NCI-H2227 (cell line): ENCODE measurements at regions not wholly inside any gene's neighbourhood (a gene's known extent, or its start where the extent isn't known, plus 50 kb on each side); places are given as distances from the start of the nearest gene placed in this dataset.
"Not testable (repeated sequence)": the region's sequence is repeated elsewhere in the genome, so short reads cannot be mapped to it uniquely, and the experiment has no call there.

Source experiments
- DNase-seq: peaks from one replicate; lab custom pipeline; 2025; ENCODE audit not compliant: unreplicated experiment; lab: John Stamatoyannopoulos, UW

DNA sequence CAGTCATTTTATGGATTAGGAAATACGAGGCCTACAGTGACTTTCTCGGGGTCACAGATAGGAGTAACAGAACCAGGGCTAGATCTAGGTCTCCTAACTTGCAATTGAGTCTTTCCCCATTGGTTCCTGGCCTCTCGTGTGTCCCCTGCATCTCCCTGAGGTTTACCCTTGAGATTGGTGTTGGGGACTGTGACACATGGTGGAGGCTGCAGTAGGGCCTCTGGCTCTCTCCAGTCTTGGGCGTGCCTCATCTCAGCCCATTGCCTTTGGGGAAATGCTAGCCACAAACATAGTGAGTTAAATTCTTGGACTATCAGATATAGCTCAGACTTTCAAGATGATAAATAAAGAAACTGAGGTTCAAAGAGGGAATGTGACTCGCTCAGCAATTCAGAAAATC lies 212.1 kb downstream of the KCNRG start:
- no peak for DNase-seq

DNA sequence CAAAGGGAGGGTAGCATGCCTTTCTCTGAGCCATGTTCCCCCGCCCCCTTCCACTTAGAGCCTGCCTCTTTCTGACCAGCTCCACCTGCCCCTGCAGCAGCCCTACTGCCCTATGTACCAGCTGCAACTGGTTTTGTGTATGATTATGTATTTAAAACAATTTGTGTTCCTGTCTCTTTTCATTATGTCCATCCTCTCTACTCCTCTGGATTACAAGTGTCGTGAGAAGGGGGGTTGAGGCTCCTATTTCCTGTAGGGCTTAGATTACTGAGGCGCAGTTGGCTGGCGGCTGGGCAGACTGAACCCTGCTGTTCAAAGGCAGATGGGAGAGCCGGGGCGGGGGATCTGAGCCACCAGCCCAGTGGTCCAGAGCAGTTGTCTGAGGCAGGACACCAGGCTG lies 213.3 kb downstream of the KCNRG start:
- DNase-seq: peak; percentile 61

DNA sequence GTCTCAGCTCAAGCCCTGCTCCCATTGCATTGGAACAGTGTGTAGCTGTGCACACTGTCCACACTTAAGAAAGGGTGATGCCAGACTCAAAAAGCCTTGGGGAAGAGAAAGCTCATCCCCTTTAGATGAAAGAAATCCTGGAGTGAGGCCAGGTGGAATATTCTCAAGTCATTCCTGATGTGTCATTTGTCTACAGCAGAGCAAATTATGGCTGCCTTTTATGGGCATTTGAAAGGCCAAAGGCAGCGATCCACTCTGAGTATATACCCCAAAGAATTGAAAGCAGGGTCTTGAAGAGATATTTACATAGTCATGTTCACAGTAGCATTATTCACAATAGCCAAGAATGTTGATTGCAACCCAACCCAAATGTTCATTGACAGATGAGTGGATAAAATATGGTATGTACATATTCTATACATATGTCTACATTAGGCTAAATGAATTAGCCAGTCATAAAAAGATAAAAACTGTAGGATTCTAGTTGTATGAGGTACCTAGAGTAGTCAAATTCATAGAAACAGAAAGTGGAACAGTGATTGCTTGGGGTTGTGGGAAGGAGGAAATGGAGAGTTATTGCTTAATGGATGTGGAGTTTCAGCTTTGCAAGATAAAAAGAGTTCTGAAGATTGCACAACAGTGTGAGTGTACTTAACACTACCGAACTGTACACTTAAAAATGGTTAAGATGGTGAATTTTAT lies 214.9 kb downstream of the KCNRG start:
- no peak for DNase-seq

DNA sequence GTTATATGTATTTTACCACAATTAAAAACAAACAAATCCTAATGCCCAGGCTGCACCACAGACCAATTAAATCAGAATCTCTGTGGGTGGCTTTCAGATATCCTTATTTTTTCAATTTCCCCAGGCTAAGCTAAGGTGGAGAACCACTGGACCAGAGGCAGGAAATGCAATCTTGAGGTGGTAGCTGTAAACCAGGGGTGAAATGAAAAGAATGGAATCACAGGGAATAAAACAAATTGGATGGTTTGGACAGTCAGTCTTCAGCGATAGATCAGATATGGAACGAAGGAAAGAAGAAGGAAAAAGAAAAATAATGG lies 215.4 kb downstream of the KCNRG start:
- no peak for DNase-seq

DNA sequence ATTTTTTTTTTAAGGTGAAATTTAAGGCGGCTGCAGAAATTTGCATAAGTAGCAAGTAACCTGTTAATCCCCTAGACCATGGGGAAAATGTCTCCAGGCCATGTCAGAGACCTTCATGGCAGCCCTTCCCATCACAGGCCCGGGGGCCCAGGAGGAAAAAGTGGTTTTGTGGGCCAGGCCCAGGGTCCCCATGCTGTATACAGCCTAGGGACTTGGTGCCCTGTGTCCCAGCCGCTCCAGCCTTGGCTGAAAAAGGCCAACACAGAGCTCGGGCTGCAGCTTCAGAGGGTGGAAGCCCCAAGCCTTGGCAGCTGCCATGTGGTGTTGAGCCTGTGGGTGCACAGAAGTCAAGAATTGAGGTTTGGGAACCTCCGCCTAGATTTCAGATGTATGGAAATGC lies 218.3 kb downstream of the KCNRG start:
- DNase-seq: not testable (repeated sequence)

DNA sequence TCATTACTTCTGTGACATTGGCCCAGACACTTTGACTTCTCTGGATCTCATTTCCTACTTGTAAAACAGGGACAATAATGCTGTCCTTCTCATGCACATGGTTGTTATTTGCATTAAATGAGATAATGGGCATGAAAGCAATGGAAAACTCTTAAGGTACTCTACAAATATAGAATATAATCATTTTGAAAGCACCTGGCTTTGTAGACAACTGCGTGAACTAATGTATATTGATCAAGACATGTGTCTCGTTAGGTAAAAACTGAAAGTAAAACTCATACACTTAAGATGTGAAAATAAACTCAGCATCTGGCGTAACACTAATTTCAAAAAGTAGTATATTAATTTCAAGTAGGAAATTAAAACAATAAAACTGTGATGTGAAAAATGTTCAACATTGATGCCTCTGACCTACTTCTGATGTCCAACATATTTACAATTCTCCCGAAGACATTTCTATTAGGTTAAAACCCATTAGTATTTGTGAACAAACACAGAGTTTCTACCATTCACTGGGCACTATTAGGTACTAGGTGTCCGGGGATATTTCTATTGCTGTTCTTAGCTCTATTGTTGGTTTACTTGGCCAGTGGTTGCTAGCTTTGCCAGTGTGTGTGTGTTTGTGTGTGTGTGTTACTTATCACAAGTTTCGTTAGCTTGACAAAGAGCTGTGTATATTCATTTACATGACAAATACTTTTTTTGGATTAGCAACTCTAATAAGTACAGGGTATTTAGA lies 220.5 kb downstream of the KCNRG start:
- no peak for DNase-seq

DNA sequence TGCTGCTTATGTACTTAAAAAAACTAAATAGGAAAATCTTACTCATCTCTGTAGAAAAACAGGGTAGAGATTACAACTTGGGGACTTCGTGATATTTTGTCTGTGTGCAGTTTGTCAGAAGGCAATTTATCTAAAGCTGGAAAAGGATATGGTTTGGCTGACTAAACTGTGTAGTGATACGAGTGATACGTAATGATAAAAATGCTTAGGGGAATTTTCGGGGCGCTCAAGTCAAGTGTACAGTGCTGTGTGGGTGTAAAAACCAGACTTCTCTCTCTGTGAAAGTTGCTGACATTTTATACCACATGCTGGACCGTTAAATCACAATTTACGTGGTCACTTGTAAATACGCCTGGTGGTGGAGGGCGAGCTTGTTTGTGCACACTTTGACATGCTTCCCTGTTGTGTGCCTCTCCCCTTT lies 221.7 kb downstream of the KCNRG start:
- DNase-seq: no peak

DNA sequence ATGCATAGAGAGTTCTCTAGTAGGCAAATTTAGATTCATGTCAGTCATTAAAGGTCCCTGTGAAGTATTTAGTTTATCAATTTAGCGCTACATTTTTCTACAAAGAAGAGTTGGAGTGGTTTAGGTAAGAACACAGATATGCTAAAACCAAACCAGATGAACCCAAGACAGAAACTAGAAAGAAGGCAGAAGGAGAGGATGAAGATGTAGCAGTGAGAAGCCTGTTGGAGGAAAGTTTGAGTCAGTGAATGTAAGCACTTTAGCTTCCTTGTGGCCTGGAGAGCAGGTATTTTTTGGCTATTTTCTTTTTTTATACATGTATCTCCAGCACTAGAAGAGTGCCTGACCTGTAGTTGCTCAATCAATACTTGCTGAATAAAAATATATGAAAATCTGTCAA lies 223.7 kb downstream of the KCNRG start:
- no peak for DNase-seq

DNA sequence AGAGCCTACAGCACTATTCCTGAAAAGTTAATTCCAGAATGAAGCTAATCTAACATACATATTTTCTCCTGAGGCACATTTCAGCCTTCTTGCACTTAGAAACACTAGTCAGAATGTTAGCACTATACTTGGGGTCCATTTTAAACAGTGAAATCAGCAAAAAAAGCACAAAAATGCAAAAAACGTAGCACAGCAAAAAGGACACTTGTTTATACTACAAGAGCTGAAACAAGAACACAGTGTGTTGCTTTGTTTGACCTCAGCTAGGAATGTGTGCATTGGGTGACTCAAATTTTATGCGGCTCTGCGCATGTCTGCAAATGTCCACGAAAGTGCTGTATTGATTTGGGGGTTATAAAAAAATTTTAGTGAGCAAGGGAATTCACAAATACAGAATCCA lies 226.2 kb downstream of the KCNRG start:
- DNase-seq: no peak

DNA sequence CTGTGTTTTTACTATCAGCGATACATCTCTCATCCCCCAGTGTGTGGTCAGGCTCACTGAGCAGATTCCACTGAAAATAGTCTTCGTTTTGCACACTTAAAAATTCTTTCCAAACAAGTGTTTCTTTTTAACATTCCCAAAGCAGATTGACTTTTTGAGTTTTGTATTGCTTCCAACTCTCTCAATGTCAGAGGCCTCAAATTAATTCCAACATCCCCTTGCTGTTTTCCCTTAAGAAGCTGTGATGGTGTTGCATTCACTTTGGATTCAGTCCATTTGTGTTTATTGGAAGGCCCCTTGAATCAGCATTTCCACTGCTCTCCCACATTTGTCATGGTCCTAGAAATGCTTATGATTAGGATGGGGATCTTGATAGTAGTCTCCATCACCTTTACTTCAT lies 228.7 kb downstream of the KCNRG start:
- DNase-seq: no peak

DNA sequence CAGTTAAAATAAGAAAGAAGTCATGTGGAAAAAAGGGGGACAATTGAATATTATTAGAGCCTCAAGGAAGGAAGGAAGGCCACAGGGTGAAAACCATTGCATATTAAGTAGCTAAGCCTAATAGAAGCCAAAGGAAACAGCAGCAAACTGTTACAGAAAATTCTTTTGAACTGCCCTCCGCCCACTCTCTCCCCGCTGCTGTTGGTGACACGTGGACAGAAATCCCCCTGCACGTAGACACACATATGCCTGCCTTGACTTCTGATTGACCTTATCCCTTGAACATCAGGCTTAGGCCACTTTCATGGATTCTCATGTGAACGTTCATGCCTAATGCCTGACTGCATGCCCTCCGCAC lies 229.1 kb downstream of the KCNRG start:
- no peak for DNase-seq

DNA sequence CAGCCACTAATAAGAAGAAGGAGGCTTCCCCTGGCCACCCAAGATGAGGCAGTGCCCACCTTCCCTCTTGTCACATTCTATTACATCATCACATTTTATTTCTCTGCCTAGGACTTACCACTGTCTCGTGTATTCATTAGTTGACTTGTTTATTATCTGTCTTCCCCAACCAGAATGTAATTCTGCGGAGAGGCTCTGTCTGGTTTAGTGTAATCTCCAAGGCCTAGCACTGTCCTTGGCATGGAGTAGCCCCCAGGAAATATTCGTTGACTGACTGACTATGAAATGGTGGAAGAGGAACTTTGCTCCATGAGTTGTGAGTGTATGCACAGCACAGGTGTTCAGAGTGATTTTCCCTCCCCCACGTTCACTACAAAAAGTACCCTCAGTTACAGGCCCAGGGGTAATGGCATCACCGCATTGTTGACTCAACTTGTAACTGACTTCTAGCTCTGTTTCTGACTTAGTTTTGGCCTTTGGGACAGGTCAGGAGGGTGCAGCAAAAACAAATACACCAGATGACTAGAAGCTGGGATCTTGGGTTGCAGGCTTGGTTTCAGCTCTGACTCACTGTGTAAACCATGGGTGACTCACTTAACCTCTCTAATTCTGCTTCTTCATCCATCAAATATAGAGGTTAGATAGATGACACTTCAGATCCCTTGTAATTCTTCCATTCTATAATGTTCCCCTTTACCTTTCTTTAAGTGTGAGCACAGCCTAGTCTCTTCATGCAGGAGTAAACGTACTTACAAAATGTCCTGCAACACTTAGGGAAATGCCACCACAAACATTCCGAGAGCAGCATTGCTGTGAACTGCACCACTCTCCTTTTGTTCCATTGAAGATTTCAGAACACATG lies 229.7 kb downstream of the KCNRG start:
- DNase-seq: no peak

DNA sequence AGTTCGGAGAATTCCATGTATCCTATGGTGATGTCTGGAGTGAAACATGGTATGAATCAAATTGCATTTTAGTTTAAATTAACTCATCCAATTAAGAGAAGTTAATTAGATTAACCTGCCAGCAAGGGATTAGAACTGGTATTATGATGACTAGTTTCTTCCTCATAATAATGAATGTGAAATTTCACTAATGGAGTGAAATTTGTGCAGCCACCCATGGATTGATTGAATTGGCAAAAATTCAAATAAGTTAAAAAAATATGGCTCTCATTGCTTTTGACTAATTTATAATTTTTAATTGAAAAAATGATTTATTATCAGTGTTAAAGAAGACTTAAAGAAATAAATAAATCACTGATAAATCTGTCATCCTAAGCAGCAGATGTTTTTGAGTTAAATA lies 232.0 kb downstream of the KCNRG start:
- DNase-seq: no peak

DNA sequence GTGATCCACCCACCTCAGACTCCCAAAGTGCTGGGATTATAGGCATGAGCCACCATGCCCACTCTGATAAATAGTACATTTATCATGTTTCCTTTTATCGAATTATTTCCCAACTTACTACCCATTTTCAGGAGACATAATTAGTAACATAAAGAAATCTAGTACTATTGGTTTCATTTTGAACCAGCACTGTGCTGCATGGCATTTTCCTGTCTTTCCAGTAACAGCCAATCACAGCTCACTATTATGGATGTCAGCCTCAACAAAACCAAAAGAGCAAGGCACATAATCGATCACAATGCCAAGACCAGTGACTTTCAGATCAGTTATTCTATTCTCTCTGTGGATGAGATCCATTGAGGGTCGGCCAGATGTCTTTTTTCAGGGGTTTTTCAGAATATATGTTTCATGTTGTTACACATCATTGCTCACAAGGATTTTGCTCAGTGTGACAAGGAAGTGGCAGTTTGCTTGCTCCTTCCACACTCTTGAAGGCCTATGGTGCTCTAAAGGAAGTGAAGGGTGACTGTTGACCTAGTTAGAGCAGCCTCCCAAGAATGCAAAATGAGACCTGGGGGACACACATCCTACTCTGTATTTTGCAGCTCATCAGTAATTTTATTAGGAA lies 233.4 kb downstream of the KCNRG start:
- no peak for DNase-seq

DNA sequence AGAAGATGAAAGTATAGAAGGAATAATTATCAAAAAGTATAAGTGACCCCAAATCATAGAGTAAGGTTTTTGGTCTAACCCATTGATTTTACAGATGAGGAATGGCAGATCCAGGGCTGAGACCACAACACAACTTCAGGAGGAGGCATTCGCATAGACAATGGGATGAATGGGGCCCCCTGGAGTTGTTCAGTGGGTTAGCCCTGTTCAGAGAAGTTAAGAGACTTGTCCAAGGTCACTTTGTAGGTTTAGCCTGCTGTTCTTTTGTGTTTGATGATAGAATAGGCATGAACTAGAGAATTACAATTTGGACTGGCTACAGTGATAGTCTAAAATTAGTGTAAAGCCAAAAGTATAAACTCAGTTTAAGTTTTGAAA lies 233.9 kb downstream of the KCNRG start:
- DNase-seq: no peak

DNA sequence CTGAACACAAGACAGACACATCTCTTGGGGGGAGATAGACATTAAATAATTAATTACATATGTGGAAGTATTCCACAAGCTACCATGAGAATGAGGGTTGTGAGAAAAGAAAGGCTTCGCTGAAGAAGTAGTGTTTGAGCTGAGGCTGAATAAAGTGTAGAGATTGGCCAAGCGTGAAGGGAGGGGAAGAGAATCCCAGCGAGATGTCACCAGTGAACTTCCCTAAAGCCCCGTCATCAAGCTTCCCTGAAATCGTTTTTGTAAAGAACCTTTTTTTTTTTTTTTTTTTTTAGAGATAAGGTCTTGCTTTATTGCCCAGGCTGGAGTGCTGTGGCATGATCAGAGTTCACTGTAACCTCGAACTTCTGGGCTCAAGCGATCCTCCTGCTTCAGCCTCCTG lies 235.2 kb downstream of the KCNRG start:
- DNase-seq: no peak

DNA sequence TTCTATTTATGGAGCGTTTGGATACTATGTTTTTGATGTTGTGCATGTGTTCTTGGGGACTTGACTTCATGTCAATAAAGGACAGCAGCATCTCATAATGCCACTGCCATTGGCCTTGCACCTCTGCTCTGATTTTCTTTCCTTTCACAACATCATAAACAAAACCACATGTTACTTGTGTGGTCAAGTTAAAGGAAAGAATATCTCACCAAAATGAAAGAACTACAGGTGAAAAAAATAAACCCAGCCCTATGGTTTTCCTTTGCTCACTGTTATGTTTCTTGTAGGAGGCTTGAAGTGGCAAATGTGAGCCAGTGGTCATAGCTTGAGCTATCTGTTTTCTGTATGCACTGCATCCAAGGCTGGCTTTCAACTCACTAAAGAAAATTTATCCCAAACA lies 240.4 kb downstream of the KCNRG start:
- DNase-seq: no peak

DNA sequence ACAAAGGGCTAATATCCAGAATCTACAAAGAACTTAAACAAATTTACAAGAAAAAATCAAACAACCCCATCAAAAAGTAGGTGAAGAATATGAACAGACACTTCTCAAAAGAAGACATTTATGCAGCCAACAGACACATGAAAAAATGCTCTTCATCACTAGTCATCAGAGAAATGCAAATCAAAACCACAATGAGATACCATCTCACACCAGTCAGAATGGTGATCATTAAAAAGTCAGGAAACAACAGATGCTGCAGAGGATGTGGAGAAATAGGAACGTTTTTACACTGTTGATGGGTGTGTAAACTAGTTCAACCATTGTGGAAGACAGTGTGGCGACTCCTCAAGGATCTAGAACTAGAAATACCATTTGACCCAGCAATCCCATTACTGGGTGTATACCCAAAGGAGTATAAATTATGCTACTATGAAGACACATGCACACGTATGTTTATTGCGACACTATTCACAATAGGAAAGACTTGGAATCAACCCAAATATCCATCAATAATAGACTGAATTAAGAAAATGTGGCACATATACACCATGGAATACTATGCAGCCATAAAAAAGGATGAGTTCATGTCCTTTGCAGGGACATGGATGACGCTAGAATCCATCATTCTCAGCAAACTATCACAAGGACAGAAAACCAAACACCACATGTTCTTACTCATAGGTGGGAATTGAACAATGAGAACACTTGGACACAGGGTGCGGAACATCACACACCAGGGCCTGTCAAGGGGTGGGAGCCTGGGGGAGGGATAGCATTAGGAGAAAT lies 241.5 kb downstream of the KCNRG start:
- not testable (repeated sequence) for DNase-seq

DNA sequence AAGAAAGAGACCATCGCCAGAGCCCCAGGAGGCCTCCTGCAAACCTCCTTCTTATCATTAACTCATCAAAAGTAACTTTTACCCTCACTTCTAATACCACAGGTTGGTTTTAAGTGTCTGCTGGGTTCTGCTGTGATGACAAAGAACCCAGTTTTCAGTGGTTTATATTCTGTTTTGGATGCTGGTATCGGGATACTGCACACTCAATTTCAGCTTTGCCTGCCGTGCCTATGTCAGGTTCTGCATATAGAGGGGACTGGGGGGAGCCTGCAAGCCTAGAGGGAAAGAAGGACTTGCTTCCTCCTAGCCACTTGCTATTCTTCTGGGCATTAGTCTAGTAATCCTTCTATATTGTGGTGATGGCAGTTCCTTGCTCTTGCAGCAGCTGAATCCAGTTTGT lies 242.4 kb downstream of the KCNRG start:
- DNase-seq: no peak

DNA sequence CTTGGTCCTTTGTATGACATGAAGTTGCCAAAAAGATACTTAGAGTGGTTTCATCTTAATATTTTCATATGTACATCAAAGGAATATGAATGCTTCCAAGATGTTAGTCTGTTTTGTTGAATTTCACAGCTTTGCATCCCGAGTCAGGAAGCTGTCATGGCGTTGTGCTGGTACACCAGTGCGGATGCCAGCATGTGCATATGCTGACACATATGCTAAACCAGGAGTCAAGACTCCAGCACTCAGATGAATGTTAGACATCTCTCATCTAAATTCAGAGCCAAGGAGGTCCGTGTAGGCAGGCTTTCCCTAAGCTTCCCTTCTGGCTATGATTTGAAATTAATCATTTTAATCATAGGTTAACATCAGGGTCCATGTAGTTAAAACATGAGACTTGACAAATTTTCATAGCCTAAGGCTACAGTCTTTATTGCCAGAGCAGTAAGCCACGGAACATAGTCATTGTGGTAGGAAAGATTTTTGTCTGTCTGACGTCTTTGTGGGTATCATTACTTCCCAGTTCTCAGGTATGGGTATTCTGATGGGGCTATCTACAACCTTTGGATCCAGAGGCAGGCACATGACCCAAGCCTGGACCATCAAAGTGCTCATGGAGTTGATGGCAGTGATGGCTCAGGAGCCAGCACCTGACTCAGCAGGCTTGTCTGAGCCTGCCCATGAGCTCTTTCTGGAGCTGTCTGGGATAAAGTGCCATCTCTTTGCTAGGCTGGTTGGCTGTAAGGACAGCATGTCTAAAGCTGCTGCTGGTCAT lies 246.1 kb downstream of the KCNRG start:
- DNase-seq: no peak
